GF-D8 (cell line): ENCODE measurements at regions not wholly inside any gene's neighbourhood (a gene's known extent, or its start where the extent isn't known, plus 50 kb on each side); places are given as distances from the start of the nearest gene placed in this dataset.
"Not testable (repeated sequence)": the region's sequence is repeated elsewhere in the genome, so short reads cannot be mapped to it uniquely, and the experiment has no call there.

Source experiments
- DNase-seq: peaks from one replicate; lab custom pipeline; 2025; lab: John Stamatoyannopoulos, UW

DNA sequence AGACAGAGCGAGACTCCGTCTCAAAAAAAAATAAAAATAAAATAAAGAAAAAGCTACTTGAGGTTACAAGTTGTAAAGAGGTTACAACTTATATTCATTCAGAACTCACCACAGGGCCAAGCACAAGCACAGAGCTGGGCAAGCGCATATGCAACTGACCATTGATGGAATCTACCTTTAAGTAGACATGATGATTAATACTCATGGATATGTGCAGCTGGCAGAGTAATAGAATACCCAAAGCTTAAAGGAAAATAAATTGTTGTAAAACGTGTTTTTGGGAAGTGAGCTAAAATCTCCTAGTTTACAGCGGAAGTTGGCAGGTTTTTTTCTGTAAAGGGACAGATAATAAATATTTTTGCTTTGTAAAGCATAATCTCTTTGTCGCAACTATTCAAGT, 111.6 kb downstream of the TMEM168 start:
- DNase-seq: no peak

GRCh38 chr7:112689466-112690177, 100.6 kb downstream of the TMEM168 start:
- not testable (repeated sequence) for DNase-seq

DNA sequence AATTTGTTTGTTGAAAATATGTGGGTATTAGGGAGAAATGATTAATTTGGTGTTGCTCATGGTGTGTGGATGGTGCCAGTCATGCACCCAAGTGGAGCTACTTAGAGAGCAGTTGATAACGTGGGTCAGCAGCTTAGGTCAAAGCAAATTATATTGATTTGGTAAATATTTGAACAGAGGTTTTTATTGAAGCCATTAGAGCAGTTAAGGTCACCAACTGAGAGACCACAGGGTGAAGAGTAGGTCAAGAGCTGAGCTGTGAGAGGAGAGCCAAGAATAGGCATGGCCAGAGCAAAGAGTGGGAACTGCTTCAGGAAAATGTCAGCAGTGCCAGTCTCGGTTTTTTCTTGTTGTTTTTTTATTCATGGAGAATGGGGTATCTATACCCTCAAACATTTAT, 97.9 kb downstream of the TMEM168 start:
- DNase-seq: no peak

GRCh38 chr7:112697211-112697610, 93.0 kb downstream of the TMEM168 start:
- DNase-seq: not testable (repeated sequence)

- DNase-seq: no peak
These were observed 90.3 kb downstream of the TMEM168 start for GRCh38 chr7:112699725-112700513.

GRCh38 chr7:112701456-112701855, 88.7 kb downstream of the TMEM168 start:
- DNase-seq: no peak

DNA sequence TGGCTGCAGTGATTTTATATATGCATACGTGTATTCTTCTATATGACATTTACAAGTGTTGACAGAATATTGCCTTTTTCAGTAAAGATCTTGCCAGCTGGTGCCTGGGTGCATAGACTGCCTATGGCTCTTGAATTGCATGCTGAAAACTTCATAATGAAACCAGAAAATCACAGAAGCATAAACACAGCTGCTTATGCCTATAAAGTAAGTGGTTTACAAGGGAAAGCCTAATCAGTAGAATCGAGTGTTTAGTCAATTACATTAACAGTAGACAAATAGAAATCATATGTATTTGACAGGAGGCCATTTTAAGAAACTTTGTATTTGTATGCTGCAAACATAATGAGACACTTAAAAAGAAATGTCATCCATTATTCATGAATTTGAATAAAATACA, 82.5 kb downstream of the TMEM168 start:
- DNase-seq: no peak

- no peak for DNase-seq
These were observed 82.0 kb downstream of the TMEM168 start for GRCh38 chr7:112708236-112708635.
